Posterior vena cava (tissue), 2 donors: ENCODE measurements at regions not wholly inside any gene's neighbourhood (a gene's known extent, or its start where the extent isn't known, plus 50 kb on each side); places are given as distances from the start of the nearest gene placed in this dataset.
"Not testable (repeated sequence)": the region's sequence is repeated elsewhere in the genome, so short reads cannot be mapped to it uniquely, and the experiment has no call there.

Experiments
- DNase-seq: peaks from one replicate; pipeline ENCODE4 v3.0.0-alpha.2; 2020; ENCODE audit warnings: low spot score
- intact Hi-C, 2 donors: fragments of 100-400 bp; cut with DNase I; formaldehyde crosslinking; loops; one replicate each; pipeline versions ENCODE4 v1.14.1 to v1.14.2; 2022 to 2023
- donor health status: DM: yes; HTN: yes; CAD: no.
- donor health status: DM: yes; HTN: yes; CAD: no.

DNA sequence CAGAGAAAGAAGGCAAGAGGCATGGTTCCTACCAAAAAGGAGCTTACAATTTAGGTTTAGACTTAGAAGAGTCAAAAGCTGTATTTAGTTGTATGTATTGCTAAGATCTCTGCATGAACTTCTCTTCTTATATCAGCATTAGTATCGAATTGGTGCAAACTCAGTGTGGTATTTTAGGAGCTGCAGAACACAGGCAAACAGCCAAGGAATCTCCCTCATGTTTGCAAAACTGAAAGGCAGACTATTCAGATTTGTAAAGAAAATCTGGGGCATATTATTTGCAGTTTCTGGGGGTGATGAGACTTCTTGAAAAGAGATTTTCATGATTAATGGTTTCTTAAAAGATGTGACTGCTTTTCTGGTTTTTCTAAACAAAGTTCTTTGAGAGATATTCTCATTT is 252.7 kb downstream of the CEMIP2 start:
- intact Hi-C loops = no loop called here
- no peak for DNase-seq

DNA sequence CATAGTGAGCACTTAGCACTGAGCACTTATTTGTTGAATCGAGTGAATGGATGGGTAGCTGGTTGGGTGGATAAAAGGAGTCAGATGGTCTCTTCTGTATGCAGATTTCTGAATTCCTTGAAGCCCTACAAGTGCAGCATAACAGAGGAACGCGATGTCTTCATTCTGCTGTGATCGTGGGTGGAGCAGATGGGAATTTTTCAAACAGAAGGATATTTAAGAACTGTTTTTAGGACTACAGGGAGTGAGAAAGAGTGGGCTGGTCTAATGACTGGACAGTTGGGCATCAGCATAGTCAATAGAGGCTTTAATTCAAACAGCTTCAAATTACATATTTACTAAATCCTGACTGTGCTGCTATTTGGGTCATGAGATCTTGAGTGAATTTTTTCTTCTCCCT is 253.2 kb downstream of the CEMIP2 start:
- intact Hi-C loops = no loop called here
- DNase-seq = no peak

DNA sequence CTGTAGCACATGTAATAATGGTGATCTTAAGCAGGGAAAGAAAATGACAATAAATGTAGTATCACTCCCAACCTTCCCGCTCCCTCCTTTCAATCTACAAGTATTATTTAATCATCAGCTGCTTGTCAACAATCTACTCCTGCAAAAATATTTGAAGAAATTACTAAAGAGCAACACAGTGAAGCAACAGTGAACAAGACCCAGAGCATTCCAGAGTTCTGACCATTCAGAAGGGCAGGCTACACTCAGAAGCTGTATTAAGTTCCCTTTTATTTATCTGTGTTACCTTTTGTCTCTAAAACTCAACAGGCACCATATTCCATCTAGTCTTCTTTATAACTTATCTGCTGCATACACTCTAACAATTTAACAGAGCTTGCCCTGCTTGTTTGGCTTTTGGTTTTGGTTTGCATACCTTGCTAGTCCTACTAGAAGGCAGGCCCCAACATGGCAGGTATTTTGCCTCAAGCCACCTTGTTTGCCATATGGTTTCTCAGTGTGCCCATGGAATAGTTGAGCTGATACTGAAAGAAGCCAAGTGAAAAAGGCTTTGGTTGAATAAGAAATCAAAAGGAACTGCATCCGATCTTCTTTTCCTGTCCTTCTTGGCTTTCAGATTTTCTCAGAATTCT is 253.9 kb downstream of the CEMIP2 start:
- no peak for DNase-seq
- intact Hi-C loops = no loop called here

DNA sequence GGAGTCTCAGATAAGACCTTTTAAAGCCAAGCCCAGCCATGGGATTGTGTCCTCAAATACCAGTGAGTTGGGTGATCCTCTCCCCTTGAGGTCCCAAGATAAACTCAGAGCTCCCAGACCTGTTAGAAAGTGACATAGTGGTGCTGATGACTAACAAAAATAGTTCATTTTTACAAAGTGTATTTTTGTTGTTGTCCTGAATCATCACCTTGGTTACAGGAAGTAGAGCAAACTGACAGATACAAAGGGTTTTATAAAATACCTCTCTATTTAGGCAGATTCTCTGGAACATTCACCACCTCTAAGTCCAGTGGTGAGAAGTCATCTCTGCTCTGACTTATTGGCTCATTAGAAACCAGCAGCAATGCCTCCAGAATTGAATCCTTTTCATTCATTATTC is 259.3 kb downstream of the CEMIP2 start:
- no peak for DNase-seq
- intact Hi-C loops = no loop called here

DNA sequence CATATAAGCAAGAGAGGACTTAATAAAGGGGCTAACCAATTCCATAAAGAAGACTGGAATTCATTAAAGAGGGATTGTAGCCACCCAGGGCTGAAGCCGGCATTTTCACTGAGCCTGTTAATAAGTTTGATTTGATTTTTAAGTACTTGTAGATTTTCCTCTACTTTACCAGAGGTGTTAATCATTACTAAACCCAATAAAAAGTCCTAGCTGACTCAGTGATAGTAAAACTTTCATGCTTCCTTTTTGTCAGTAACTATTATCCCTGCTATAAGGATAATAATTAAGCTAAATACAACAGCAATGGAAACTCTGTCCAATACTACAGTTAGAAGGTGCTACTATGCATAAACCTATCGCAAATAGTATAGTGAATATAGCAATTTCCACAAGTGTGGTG is 260.2 kb downstream of the CEMIP2 start:
- intact Hi-C loops, DNase-seq: not testable (repeated sequence)

DNA sequence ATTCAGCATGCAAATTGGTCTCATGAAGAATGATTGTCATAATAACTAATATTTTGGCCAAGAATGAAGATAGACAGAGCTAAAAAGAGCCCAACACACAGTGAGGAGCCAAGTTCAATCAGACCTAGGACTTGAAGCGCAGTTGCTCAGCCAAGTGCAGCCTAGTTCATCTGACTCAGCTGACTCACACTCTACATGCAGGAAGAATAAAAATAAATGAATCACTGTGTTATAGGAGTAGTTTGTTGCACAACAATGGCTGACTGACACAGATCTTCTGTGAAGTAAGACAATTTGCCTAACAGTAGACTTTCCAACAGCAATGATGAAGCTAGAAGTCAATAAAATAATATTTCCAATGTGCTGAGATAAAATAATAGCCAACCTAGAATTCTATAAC is 261.5 kb downstream of the CEMIP2 start:
- DNase-seq = no peak
- intact Hi-C loops = no loop called here

DNA sequence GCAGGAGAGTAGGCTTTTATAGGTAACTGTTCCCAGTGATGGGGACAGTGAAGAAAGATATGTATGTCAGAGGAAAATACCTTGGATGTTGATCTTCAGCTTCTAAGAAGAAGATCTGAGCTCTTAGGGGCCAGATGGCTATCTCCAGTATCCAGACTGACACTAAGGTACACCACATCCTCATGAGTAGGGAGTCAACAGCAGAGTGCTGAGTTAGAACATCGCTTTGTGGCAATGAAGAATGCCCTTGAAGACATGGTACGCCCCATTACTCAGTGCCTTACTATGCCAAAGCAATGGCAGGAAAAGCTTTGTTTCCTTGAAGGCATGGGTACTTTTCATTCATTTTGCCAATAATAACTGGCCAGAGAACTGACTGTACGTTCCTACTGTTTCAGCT is 263.7 kb downstream of the CEMIP2 start:
- intact Hi-C loops = no loop called here
- no peak for DNase-seq

DNA sequence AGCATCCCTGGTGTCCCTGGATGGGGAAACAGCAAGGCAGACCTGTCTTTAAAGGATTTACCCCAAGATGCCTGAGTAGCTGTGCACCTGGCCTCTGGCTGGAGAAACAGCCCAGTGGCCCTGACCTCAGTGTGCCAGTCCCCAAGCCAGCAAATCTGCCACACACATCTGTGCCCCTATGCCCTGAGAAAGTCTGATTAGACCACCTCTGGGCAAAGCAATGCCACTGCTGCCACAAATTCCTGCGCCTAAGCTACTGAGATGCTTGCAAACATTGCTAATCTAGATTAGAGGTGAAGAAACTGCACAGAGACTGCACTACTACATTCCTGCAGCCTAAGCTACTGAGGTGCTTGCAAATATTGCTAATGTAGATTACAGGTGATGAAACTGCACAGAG is 269.6 kb downstream of the CEMIP2 start:
- no peak for DNase-seq
- intact Hi-C loops = no loop called here

DNA sequence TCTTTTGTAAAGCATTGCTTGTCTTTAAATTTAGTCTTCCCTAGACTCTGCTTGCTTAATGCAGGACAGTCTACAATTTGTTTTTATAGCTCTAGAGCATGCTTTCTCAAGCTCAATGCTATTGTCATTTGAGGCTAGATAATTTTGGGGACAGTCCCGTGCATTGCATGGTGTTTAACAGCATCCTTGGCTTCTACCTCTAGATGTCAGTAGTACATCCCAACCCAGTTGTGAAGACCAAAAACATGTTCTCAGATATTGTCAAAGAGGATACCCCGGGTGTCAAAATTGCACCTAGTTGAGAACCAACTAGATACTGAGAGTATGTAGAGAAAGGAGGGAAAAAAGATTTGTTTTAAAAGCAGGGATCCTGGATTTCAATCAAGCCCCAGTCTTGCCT is 277.5 kb downstream of the CEMIP2 start:
- intact Hi-C loops = no loop called here
- DNase-seq = no peak

DNA sequence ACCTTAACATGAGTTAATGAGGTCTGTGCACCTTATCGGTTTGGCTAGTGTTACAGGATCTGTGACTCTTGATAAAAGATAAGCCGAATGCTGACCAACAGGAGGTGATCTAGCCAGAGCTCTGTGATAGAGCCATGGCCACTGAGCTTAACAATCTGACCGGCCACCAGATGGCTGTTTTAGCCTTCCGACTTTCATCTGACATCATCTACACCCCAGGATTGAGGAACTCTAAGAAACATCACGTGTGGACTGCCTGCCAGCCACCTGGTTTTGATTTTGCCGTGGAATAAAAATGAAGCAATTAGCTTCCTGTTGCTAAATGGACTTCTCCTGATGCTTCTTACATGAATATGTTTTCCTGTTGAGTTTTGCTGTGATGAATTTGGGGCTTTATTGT is 281.3 kb downstream of the CEMIP2 start:
- DNase-seq = no peak
- intact Hi-C loops = no loop called here

DNA sequence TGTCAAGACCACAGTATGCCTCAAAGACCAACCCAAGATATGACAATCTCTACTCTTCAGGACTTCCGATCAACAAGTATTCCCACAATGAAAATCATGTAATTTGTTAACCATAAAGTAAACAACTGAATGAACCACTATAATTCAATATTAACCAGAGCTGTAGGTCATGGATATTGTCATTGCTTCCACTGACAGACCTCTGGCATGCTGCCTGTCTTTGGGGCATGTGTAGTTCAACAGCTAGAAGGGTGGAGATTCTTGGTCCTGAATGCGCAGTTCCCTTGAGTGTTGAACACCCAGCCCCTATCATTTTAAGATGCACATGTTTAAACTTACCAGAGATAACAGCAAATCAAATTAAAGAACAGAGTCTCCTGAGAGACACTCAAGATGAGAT is 283.0 kb downstream of the CEMIP2 start:
- no peak for DNase-seq
- intact Hi-C loops = no loop called here

DNA sequence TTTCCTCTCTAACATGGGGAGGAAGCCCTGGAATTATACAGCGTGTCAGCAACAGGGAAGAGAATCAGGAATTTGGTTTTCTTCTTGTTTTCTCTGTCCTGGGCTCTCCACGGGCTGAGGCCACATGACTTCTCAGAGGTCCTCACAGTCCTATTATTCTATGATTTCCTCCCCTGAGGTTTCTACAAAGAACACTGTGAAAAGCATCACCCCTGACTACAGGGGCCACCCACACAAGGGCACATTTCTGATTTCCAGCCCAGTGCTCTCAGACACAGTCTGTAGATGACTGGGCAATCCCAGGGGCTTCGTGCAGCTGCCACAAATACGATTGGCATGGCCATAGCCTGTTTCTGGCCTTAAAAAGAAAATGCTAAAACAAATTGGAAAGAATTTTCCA is 284.9 kb downstream of the CEMIP2 start:
- no peak for DNase-seq
- intact Hi-C loops = no loop called here

DNA sequence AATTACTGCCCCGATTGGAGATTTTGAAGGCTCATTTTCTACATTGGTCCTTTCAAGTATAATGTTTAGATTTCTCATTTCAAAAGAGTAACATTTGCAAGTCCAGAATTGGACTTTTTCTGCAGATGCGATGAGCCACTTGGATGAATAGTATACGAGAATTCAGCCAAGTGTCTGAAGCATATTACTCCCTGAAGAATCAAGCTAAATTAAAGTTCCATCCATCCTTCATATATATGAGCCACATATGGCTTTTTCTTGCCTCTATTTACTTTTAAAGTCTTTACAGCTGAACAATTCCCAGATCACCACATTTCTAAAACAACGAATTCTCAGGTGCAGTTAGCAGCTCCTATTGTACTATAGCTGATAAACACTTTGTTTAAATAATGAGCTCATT is 288.7 kb downstream of the CEMIP2 start:
- DNase-seq = no peak
- intact Hi-C loops = no loop called here

DNA sequence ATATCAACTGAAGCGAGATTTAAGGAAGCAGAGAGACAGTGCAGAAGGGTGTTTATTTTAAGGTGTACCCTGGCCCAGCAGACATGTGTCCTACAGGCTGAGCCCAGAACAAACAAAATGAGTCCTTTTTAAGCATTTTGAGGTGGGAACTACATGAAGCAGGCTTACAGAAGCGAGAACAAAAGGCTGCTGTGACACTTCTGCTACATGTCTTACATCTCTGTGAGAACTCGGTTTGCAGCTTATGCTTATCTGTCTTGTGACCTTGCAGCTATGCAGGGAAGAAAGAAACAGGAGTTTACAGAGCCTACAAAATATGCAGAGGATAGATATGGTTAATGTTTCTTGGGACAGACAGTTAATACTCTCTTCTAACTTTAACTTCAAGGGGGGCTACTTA is 295.9 kb downstream of the CEMIP2 start:
- no peak for DNase-seq
- intact Hi-C loops = no loop called here

DNA sequence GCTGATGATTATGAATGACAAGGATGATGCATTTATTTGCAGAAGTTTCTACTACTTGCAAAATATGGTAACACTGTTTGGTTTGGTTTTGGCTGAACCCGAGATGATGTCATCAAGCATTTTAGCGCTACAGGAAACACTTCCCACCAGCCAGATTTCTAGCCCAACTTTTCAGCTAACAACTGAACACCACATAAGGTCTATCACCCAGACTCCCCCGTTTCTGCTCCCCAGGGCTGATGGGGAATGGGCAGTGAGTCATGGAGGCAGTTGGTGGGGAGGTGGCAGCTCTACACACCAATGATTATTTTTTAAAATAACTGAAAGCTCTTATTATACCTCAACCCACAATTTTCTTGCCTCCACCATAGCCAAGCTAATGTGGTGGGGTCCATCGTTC is 302.9 kb downstream of the CEMIP2 start:
- DNase-seq = no peak
- intact Hi-C loops = no loop called here

DNA sequence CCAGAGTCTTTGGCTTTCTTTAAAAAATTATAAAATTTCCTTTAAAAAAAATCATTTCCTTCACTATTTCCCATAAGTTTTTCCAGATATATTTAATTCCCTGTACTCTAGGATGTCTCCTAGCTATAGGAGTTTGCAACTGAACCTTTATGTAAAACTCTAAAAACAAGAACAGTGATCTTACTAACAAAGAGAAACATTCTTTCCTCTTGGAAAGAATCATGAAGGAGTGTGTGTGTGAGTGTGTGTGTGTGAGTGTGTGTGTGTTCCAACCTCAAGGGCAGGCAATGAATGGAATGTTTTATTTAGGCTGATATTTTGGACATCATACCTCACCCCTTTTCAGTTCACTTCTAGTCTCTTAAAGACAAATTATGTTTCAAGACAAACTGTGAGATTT is 309.2 kb downstream of the CEMIP2 start:
- intact Hi-C loops = loop anchor here in 1 of 2 donors (1.0 to 5.0 kb wide), 2 partner anchors 22 to 117 kb away; no protein-coding TSS in a partner anchor

DNA sequence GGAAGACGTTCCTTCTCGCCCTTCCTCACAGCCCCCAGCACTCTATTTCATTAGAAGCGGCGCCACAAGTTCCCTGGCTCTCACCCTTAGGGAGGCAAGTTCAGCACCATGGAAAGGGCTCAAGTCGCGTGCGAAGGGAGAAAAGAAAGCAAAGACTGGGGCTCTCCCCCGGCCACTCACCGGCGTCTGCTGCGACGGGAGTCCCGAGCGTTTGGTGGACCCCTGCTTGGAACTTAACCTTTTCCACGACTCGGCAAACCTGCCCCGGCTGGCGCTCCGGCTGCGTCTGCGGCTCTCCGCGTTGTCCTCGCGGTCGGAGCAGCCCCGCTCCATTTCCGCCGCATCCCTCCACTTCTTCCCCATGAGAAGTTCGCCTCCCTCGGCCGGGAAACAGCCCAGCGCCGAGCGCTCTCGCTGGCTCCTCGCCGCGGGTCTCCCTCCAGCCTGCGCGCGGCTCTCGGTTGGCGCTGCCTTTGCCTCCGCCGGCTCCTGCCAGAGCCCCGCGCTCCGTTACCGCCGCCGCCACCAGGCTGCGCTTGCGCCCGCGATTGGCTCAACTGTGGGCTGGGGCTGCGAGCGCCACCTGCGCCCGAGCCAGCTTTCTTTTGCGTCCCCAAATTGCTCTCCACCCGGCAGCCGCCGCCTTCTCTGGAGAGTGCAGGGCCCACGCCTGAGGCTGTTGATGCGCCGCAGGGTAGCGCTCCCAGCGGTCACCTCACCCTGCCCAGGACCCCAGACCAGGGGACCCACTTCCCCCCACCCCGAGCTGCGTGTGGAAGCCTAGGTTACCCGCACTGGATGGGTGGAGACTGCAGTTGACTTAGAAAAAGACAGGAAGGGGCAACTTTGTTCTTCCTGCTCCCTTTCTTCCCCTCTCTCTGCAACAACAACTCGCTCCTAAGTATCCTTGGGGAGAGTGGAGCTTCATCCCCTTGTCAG is 321.6 kb downstream of the CEMIP2 start:
- intact Hi-C loops = no loop called here
- peak; percentile 72 for DNase-seq

More for the DNA sequence above, 309.2 kb downstream of the CEMIP2 start:
- no peak for DNase-seq

DNA sequence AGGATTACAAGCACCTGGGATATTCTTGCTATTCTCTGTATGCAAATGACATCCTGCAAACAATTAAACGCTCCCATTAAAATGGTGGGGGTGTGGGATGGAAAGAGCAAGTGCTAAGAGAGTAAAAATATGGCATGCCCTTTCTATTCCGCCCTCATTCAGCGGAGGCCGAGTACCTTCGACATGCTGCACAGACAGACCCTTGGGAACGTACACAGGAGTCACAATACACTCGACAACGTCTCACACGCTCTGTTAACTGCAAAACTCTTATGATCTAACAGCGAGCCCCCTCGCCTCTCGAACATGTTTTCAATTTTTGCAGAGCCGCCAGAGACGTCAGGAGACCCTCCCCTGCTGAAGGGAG is 322.2 kb downstream of the CEMIP2 start:
- intact Hi-C loops = no loop called here

DNA sequence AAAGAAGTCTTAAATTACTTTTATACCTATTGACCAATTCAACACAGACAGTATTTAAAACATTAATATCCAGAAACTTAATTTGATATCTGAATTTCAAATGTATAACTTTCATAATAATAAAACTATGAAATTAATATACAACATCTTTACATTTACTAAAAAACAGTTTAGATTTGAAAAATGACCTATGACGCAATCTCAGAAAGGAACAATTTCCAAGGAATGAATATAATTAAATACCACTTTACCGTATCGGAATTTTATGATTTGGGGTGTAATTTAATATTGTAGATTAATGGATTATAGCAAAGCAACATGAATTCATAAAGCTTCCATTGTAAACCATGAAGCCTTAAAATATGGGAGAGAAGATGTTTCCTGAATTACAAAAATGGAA is 321.5 kb upstream of the TRPM3 start:
- intact Hi-C loops = no loop called here
- no peak for DNase-seq

More for the DNA sequence above, 322.2 kb downstream of the CEMIP2 start:
- DNase-seq = no peak

DNA sequence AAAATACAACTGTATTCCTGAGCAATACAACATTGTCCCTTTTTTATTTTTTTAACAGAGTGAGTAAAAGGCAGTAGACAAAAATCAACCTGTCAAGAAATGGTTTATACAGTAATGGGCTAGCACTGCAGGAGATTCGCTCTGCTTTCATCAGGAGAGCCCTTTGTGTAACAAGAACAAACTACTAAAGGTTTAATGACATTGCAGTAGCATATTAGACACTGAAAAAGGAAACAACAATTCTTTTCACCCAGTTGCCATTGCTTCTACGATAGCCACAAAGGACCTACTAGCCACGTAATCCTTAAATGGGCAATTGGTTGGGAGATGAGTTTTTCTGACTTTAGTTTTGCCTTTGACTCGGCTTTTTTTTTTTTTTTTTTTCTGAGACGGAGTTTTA is 319.8 kb upstream of the TRPM3 start:
- no peak for DNase-seq
- intact Hi-C loops = no loop called here

DNA sequence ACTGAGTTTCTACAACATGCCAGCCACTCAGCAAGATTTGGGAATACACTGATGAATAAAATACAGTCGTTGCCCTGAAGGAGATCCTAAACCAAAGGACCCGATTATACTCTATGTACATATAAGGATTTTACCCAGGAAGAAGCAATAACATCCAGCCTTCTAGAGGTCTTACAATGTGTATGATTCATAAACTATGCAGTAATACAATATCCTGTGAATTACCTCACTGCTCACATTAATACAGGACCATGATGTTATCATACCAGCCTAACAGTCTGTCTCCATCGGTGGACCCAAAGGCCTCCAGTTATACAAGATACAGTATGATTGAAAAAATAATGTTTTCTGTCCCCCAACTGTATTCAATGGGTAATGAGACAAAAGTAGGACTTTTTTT is 310.5 kb upstream of the TRPM3 start:
- intact Hi-C loops = no loop called here

More for the DNA sequence above, 310.5 kb upstream of the TRPM3 start:
- no peak for DNase-seq
